HG03045 (cell line): ENCODE measurements at regions not wholly inside any gene's neighbourhood (a gene's known extent, or its start where the extent isn't known, plus 50 kb on each side); places are given as distances from the start of the nearest gene placed in this dataset.
A peak's percentile ranks its signal among the peaks of the same experiment; 100 is the strongest.

ENCODE experiments used
- ATAC-seq: cut with Tn5 transposase; IDR thresholded peaks from one replicate; pipeline ENCODE4 v1.9.1; 2021; ENCODE audit warnings: mild to moderate bottlenecking, moderate library complexity; ENCODE audit not compliant: unreplicated experiment

GRCh38 chr1:244953901-244954300, 89.6 kb upstream of the HNRNPU start:
- ATAC-seq: no peak

- ATAC-seq: peak; percentile 79
Observed at GRCh38 chr1:244952940-244953339, 88.6 kb upstream of the HNRNPU start.

- no peak for ATAC-seq
Observed at GRCh38 chr1:244952280-244952933, 88.1 kb upstream of the HNRNPU start.

GRCh38 chr1:244948416-244948815, 84.1 kb upstream of the HNRNPU start:
- ATAC-seq: no peak

- ATAC-seq: peak; percentile 84
Observed at GRCh38 chr1:244945109-244945671, 80.8 kb upstream of the HNRNPU start.

GRCh38 chr1:244941121-244941520, 76.8 kb upstream of the HNRNPU start:
- ATAC-seq: peak; percentile 82

GRCh38 chr1:244937099-244937498, 72.8 kb upstream of the HNRNPU start:
- no peak for ATAC-seq

GRCh38 chr1:244920911-244921761, 56.8 kb upstream of the HNRNPU start:
- no peak for ATAC-seq

- ATAC-seq: no peak
Observed at GRCh38 chr1:244919320-244920282, 55.3 kb upstream of the HNRNPU start.

- ATAC-seq: peak; percentile 58
Observed at GRCh38 chr1:244918421-244919319, 54.3 kb upstream of the HNRNPU start.

GRCh38 chr1:244917073-244917670, 52.8 kb upstream of the HNRNPU start:
- no peak for ATAC-seq

- no peak for ATAC-seq
Observed at GRCh38 chr1:244915736-244916135, 51.4 kb upstream of the HNRNPU start.

- no peak for ATAC-seq
Observed at GRCh38 chr1:244914761-244915160, 50.4 kb upstream of the HNRNPU start.
